NOMO-1 (cell line): ENCODE measurements at regions not wholly inside any gene's neighbourhood (a gene's known extent, or its start where the extent isn't known, plus 50 kb on each side); places are given as distances from the start of the nearest gene placed in this dataset.
"Not testable (repeated sequence)": the region's sequence is repeated elsewhere in the genome, so short reads cannot be mapped to it uniquely, and the experiment has no call there.

Source experiments
- DNase-seq, 2 experiments: peaks; one replicate each; lab custom pipeline; 2025; ENCODE audit not compliant: unreplicated experiment in 2 of 2; lab: John Stamatoyannopoulos, UW

GRCh38 chr13:62489731-62490130, 1074.1 kb upstream of the PCDH20 start:
- DNase-seq = no peak

DNA sequence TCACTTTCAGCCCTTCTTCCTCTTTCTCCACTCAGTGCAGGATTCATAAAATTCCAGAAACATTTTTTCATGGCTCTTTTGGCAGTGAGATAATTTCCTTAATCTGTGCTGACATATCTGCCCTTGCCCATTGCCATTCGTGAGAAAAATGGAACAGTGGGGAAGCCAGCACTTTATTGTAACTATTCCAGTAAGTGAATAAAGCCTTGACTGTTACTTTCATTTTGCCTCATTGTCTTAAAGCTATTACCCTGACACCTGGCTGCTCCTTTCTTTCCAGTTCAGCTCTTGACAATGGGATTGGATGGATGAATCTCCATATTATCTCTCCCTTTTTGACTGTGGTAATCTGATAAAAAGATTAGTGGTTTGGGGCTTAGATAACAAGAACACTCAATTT, 1068.1 kb upstream of the PCDH20 start:
- no peak for DNase-seq

DNA sequence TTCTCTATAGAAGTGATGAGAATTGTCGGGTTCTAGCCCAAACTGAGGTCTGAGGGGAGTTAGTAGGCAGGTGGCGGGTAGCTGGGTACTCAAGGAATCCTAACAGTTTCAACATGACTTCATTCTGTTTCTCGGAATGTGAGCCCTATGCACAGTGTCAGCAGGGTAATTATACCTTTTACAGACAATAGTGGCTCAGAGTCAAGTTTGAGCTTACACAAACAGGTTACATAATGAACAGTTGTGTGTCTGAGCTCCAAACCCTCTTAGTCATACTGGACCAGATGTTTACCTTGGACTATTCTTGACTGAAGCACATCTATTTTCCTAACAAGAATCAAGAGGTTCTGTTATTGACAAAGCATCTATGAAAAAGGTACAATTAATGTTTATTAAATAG, 1066.7 kb upstream of the PCDH20 start:
- no peak for DNase-seq

- DNase-seq = no peak
These were observed 1058.2 kb upstream of the PCDH20 start for GRCh38 chr13:62473944-62474237.

- no peak for DNase-seq
These were observed 1057.7 kb upstream of the PCDH20 start for GRCh38 chr13:62473190-62473943.

- DNase-seq = no peak
These were observed 1038.1 kb upstream of the PCDH20 start for GRCh38 chr13:62453761-62454160.

- no peak for DNase-seq
These were observed 1035.1 kb upstream of the PCDH20 start for GRCh38 chr13:62450759-62451158.

GRCh38 chr13:62447771-62448382, 1032.2 kb upstream of the PCDH20 start:
- not testable (repeated sequence) for DNase-seq

DNA sequence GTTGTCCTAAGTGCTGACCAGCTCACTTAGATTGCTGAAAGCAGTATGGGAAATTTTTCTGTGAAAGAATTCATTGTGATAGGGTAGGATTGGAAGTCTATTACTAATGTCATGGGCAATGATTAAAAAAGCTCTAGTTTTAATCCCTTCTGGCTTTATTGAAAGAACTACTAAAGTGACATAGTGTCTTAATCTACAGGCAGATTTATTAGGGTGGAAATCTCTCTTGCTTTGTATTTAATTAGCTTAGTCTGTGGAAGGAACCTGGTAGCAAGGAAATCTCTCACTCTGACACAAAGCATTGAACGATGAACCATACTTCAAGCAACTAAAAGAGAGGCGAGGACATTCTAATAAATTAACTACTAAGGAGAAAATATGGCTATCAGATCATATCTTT, 1029.2 kb upstream of the PCDH20 start:
- no peak for DNase-seq

- DNase-seq = no peak
These were observed 1018.4 kb upstream of the PCDH20 start for GRCh38 chr13:62434081-62434480.

GRCh38 chr13:62433660-62434059, 1018.0 kb upstream of the PCDH20 start:
- DNase-seq = no peak

DNA sequence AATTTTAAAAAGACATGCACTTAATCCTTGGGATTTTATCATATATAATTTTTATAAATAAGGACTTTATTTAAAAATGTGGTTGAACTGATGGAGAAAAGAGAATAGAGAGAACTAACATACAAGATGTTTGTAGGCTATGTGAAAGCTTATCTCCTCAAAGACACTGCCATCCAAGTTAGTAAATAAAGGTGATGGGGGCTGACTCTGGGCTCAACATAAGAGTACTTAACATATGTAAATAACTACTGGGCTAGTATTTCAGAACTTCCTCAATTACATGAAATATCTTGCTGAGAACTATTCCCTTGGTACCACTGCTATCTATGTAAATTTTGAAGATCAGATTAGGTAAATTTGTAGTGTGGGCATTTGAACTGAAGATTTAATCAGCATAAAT, 1017.3 kb upstream of the PCDH20 start:
- DNase-seq = no peak

GRCh38 chr13:62432295-62432694, 1016.6 kb upstream of the PCDH20 start:
- DNase-seq = no peak

DNA sequence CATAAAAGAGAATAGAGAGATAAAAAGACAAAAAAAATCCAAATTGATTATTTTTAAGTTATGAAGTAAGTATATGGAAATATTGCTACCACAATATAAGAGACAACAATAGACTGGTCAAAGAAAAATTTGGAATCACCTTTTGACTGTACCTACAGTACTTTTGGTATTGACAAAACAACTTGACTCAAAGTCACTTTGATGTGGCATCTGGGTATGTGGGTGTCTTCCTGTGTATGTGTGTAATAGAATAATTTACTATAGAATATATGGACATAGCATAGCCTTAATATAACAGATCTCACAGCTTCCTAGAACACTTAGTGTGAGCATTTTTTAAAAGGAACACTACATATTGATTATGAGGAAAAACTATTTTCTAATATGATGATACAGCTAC, 1016.2 kb upstream of the PCDH20 start:
- DNase-seq = no peak

- no peak for DNase-seq
These were observed 1003.2 kb upstream of the PCDH20 start for GRCh38 chr13:62418872-62419271.

DNA sequence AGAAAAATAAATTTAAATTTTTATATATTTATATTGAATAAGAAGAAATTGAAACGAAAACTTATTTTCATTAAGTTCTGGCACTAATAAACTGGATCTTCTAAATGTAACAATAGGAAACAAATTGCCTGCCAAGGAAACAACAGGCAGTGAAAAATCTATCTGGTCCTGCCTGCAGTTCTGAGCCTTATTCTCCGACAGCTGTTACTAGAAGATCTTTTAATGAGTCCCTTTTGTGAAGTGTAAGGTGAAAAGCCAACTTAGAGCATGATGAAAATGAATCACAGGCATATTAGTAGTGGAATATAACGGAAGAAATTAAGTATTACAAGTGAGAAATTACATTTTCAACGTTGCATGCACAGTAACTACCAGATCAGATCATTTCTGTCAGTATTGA, 1002.7 kb upstream of the PCDH20 start:
- DNase-seq = no peak

GRCh38 chr13:62407871-62408270, 992.2 kb upstream of the PCDH20 start:
- no peak for DNase-seq

GRCh38 chr13:62388515-62388914, 972.9 kb upstream of the PCDH20 start:
- DNase-seq = no peak

DNA sequence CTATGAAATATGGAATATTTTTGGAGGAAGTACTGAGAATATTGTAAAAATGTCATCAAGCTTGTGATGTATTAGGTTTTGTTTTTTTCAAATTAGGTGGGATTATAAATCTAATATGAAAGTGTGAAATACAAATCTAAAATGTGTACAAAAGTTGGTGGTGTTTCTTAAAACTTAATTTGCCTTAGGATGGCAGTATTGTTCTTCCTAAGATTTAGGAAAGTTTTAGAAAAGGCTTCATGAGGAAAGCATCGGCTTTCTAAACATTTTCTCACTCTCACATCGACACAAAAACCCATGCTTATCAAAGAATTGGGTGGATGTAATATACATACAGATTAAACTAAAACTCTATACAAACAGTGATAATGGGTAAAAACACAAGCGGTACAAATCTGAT, 972.0 kb upstream of the PCDH20 start:
- DNase-seq = no peak

DNA sequence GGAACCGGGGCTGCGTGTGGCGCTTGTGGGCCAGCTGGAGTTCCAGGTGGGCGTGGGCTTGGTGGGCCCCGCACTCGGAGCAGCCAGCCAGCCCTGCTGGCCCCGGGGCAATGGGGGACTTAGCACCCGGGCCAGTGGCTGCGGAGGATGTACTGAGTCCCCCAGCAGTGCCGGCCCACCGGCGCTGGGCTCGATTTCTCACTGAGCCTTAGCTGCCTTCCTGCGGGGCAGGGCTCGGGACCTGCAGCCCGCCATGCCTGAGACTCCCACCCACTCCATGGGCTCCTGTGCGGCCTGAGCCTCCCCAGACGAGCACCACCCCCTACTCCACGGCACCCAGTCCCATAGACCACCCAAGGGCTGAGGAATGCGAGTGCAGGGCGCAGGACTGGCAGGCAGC, 963.6 kb upstream of the PCDH20 start:
- DNase-seq = not testable (repeated sequence)

DNA sequence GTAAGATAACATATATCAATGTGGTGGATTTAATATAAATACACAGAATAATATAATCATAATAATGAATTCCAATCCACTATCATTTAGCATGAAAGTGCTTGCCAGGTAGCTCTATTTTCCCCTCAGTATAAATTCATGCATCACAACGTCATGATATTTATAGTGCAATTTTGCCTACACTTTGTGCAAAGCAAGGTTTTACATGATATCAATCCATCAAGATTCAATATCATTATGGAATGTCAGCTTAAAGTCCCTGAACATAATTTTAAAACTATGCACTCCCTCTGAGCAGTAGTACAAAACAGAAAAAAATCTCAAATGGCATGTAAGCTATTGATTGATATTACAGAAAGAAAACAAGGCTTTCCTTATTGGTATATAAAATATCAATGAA, 962.2 kb upstream of the PCDH20 start:
- DNase-seq = no peak

DNA sequence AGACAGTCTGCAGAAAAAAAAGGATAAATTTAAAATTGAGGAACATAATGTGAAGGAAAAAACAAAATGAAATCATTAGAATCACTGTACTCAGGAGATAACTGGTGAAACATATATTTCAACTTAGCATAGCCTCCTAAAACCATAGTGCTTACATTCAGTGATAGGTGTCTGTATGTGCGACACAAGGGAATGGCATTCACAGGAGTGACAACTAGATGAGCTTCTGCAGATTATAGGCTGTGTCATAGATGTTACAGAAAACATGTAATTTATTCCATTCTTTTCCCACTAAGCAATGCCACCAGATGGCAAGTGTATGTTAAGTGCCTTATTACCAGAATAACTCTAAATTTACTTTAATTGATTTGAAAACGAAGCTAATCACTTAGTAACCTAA, 960.0 kb upstream of the PCDH20 start:
- DNase-seq = no peak

GRCh38 chr13:62371737-62372136, 956.1 kb upstream of the PCDH20 start:
- no peak for DNase-seq
